GM06990 (cell line): ENCODE measurements at regions not wholly inside any gene's neighbourhood (a gene's known extent, or its start where the extent isn't known, plus 50 kb on each side); places are given as distances from the start of the nearest gene placed in this dataset.

ENCODE experiments used
- DNase-seq: peaks from one replicate; pipeline ENCODE4 v3.0.0-alpha.2; 2011; ENCODE audit not compliant: insufficient read length; ENCODE audit errors: extremely low read depth
- H3K27me3 ChIP-seq: replicated peaks from 2 replicates; pipeline ENCODE4 v1.6.0; 2011; ENCODE audit warnings: low read length; ENCODE audit not compliant: control insufficient read depth, insufficient read depth
- H3K36me3 ChIP-seq: 2 replicates; pipeline ENCODE4 v1.5.1; 2011; ENCODE audit warnings: low read length; ENCODE audit not compliant: control insufficient read depth, insufficient read depth
- H3K4me3 ChIP-seq: replicated peaks from 2 replicates; pipeline ENCODE4 v1.5.1; 2011; ENCODE audit warnings: low read depth, mild to moderate bottlenecking, control low read depth, low read length
- CTCF ChIP-seq: IDR thresholded peaks from 2 replicates; pipeline ENCODE4 v1.5.1; 2011; ENCODE audit warnings: low read length, control low read depth, mild to moderate bottlenecking, inconsistent platforms; ENCODE audit not compliant: insufficient read depth, poor library complexity, severe bottlenecking

GRCh38 chr5:159746707-159747106 is 169.6 kb upstream of the ADRA1B start:
- TF ChIP-seq CTCF = no peak
- H3K27me3 ChIP-seq = no peaks in the 10 kb centered on the region
- H3K36me3 ChIP-seq = no peaks in the 10 kb centered on the region
- no peak overlapping the region for H3K4me3 ChIP-seq
- no peak for DNase-seq

DNA sequence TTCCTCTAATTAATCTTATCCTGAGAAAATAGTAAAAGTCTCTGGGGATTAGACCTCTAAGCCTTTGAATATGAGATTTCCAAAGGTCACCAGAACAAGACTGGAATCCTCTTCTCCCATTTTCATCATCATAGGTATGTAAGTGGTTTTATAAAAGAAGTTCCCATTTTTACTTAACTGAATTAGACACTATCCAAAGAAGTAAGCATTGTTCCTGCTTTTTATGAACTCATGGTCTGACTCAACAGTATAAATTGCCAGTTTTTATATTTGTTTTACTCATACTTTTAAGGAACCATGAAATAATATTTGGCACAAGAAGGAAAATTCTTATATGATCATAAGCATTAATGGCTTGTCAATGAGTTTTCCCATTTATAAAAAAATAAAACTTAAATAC is 167.1 kb upstream of the ADRA1B start:
- Histone ChIP-seq H3K27me3 (no peaks in the 10 kb centered on the region), H3K36me3 (no peaks in the 10 kb centered on the region), H3K4me3 (no peak overlapping the region)
- no peak for DNase-seq
- TF ChIP-seq CTCF = no peak

GRCh38 chr5:159750226-159750625 is 166.1 kb upstream of the ADRA1B start:
- DNase-seq = no peak

DNA sequence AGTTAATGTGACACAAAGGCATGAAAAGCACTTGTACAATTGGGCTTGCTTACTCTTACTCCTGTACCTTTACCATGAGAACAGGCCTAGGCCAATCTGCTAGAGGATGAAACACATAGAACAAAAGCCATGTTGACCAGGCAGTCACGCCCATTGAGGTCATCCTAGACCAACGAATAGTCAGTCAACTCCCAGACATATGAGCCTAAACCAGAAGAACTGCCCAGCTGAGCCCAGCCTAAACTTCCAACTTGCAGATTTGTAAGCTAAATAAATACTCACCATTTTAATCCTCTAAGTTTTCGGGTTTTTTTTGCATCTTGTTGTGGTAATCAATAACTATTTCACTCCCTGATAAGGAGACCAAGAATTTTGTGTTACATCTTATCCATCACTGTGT is 164.8 kb upstream of the ADRA1B start:
- no peak for TF ChIP-seq CTCF
- H3K27me3 ChIP-seq = no peaks in the 10 kb centered on the region
- no peaks in the 10 kb centered on the region for H3K36me3 ChIP-seq
- no peak for DNase-seq
- no peak overlapping the region for H3K4me3 ChIP-seq

More at GRCh38 chr5:159750226-159750625, 166.1 kb upstream of the ADRA1B start:
- TF ChIP-seq CTCF = no peak
- Histone ChIP-seq H3K4me3 (no peak overlapping the region), H3K27me3 (no peaks in the 10 kb centered on the region), H3K36me3 (no peaks in the 10 kb centered on the region)

GRCh38 chr5:159752622-159753275 is 163.5 kb upstream of the ADRA1B start:
- DNase-seq = no peak
- Histone ChIP-seq H3K36me3 (no peaks in the 10 kb centered on the region), H3K4me3 (no peak overlapping the region), H3K27me3 (no peaks in the 10 kb centered on the region)
- no peak for TF ChIP-seq CTCF

- DNase-seq = no peak
- Histone ChIP-seq H3K27me3 (no peaks in the 10 kb centered on the region), H3K36me3 (no peaks in the 10 kb centered on the region), H3K4me3 (no peak overlapping the region)
- no peak for TF ChIP-seq CTCF
Measured at GRCh38 chr5:159758189-159758588, 158.1 kb upstream of the ADRA1B start.
